Panc1 (cell line): ENCODE measurements at regions not wholly inside any gene's neighbourhood (a gene's known extent, or its start where the extent isn't known, plus 50 kb on each side); places are given as distances from the start of the nearest gene placed in this dataset.

ENCODE experiments used
- ATAC-seq: fragments of 200-7000 bp; cut with Tn5 transposase; 2 replicates; pipeline ENCODE4 v1.9.1; 2020; ENCODE audit warnings: mild to moderate bottlenecking, moderate library complexity
- BruUV-seq: library from RNA; stranded (reverse); fragments of 400-500 nt; replicated peaks from 2 replicates; lab custom pipeline; 2021; lab: Mats Ljungman, UMichigan
- CTCF ChIA-PET: fragments of 300-600 bp; sonication (Branson Sonifier 250); formaldehyde crosslinking; loops from one replicate; lab custom pipeline; 2022; ENCODE audit warnings: antibody characterized with exemption; lab: Charles Lee
- POLR2A ChIA-PET: fragments of 300-600 bp; sonication (Branson Sonifier 250); formaldehyde crosslinking; loops from one replicate; lab custom pipeline; 2022; ENCODE audit warnings: antibody characterized with exemption; lab: Charles Lee
- DNase-seq: peaks from one replicate; pipeline ENCODE4 v3.0.0-alpha.2; 2010; ENCODE audit warnings: low read depth, low spot score
- H3K27ac ChIP-seq: 2 replicates; pipeline ENCODE4 v1.5.1; 2011; ENCODE audit warnings: mild to moderate bottlenecking, low read length, inconsistent platforms
- H3K27me3 ChIP-seq: fragments of 200-500 bp; sonication (Bioruptor generic); 2 replicates; pipeline ENCODE4 v1.6.0; 2014; ENCODE audit warnings: low read length, inconsistent platforms; ENCODE audit not compliant: control insufficient read depth, insufficient read depth
- H3K36me3 ChIP-seq: fragments of 200-500 bp; sonication (Bioruptor generic); 2 replicates; pipeline ENCODE4 v1.5.1; 2014; ENCODE audit warnings: inconsistent platforms, mild to moderate bottlenecking, low read length, moderate library complexity; ENCODE audit not compliant: control insufficient read depth, insufficient read depth
- H3K4me1 ChIP-seq: 2 replicates; pipeline ENCODE4 v1.5.1; 2011; ENCODE audit warnings: inconsistent platforms, mild to moderate bottlenecking, low read length, moderate library complexity; ENCODE audit not compliant: control insufficient read depth, insufficient read depth
- H3K4me3 ChIP-seq, 2 experiments: 2 replicates each; pipeline ENCODE4 v1.5.1; 2011 to 2012; ENCODE audit warnings: low read depth in 2 of 2, low read length in 2 of 2, mild to moderate bottlenecking in 2 of 2, inconsistent platforms in 1 of 2, moderate library complexity in 1 of 2
- H3K9me3 ChIP-seq: fragments of 200-500 bp; sonication (Bioruptor generic); 2 replicates; pipeline ENCODE4 v1.5.1; 2014; ENCODE audit warnings: low read depth, mild to moderate bottlenecking, inconsistent platforms, low read length, moderate library complexity; ENCODE audit not compliant: control insufficient read depth, insufficient read depth
- POLR2AphosphoS5 ChIP-seq: IDR thresholded peaks from 2 replicates; pipeline ENCODE4 v1.6.1; 2012; ENCODE audit warnings: mild to moderate bottlenecking, low read depth, low read length, moderate library complexity
- SIN3A ChIP-seq: IDR thresholded peaks from 2 replicates; pipeline ENCODE4 v1.6.1; 2012; ENCODE audit warnings: low read depth, mild to moderate bottlenecking, low read length, moderate library complexity, borderline replicate concordance; ENCODE audit not compliant: insufficient read depth
- TCF7L2 ChIP-seq: IDR thresholded peaks from 2 replicates; pipeline ENCODE4 v1.6.1; 2011; ENCODE audit warnings: mild to moderate bottlenecking, low read depth, low read length, inconsistent platforms
- in situ Hi-C: cut with HindIII; loops from 2 replicates; pipeline ENCODE4 v1.10.0; 2016; ENCODE audit warnings: low sequenced_read_pairs, low pct_unique_long_range_greater_than_20kb
- intact Hi-C: fragments of 100-400 bp; cut with micrococcal nuclease; formaldehyde crosslinking; loops from one replicate; pipeline ENCODE4 v1.10.0; 2022; ENCODE audit not compliant: unreplicated experiment
- TF ChIP-seq, protein P1 (sequence below): fragments of 450-650 bp; IDR thresholded peaks from 2 replicates; pipeline ENCODE4 v1.5.1; 2017; ENCODE audit warnings: mild to moderate bottlenecking
- TF ChIP-seq, protein P2 (sequence below), 2 experiments: IDR thresholded peaks; 2 replicates each; pipeline ENCODE4 v1.6.1; 2011 to 2012; ENCODE audit warnings: low read depth in 2 of 2, control low read depth in 1 of 2, low read length in 1 of 2, mild to moderate bottlenecking in 1 of 2, moderate library complexity in 1 of 2; ENCODE audit not compliant: insufficient read depth in 1 of 2

DNA sequence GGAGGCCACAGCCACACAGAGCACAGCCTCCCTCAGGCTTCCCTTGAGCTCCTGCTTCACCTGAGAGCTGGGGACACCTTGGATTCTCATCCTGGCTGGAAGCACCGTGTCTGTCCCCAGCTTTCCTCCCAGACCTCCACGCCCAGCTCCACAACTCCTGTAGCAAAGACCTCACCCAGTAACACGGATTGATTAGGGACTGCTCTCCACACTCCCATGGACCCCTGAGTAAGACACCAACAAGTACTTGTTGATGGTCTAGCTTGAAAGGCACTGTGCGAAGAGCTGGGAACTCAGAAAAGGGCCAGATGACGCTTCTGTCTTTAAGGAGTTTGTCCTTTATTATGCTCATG, 109.6 kb downstream of the DLL1 start:
- BruUV-seq, result no TSS peak
- ChIA-PET CTCF (no interaction called here), POLR2A (no interaction called here)
- Histone ChIP-seq H3K27me3 (no peaks in the 10 kb centered on the region), H3K4me3 (no peak overlapping the region), H3K36me3 (no peaks in the 10 kb centered on the region), H3K4me1 (peaks cover 18% of the 10 kb centered on the region), H3K9me3 (no peaks in the 10 kb centered on the region), H3K27ac (no peak overlapping the region)
- in situ Hi-C loops (no loop called here), intact Hi-C loops (no loop called here)
- DNase-seq, result no peak
- ATAC-seq, result no peak
- TF ChIP-seq TCF7L2 (no peak), SIN3A (no peak), POLR2AphosphoS5 (no peak)
- TF ChIP-seq, protein P1, sequence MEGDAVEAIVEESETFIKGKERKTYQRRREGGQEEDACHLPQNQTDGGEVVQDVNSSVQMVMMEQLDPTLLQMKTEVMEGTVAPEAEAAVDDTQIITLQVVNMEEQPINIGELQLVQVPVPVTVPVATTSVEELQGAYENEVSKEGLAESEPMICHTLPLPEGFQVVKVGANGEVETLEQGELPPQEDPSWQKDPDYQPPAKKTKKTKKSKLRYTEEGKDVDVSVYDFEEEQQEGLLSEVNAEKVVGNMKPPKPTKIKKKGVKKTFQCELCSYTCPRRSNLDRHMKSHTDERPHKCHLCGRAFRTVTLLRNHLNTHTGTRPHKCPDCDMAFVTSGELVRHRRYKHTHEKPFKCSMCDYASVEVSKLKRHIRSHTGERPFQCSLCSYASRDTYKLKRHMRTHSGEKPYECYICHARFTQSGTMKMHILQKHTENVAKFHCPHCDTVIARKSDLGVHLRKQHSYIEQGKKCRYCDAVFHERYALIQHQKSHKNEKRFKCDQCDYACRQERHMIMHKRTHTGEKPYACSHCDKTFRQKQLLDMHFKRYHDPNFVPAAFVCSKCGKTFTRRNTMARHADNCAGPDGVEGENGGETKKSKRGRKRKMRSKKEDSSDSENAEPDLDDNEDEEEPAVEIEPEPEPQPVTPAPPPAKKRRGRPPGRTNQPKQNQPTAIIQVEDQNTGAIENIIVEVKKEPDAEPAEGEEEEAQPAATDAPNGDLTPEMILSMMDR, result no peak
- TF ChIP-seq, protein P2, sequence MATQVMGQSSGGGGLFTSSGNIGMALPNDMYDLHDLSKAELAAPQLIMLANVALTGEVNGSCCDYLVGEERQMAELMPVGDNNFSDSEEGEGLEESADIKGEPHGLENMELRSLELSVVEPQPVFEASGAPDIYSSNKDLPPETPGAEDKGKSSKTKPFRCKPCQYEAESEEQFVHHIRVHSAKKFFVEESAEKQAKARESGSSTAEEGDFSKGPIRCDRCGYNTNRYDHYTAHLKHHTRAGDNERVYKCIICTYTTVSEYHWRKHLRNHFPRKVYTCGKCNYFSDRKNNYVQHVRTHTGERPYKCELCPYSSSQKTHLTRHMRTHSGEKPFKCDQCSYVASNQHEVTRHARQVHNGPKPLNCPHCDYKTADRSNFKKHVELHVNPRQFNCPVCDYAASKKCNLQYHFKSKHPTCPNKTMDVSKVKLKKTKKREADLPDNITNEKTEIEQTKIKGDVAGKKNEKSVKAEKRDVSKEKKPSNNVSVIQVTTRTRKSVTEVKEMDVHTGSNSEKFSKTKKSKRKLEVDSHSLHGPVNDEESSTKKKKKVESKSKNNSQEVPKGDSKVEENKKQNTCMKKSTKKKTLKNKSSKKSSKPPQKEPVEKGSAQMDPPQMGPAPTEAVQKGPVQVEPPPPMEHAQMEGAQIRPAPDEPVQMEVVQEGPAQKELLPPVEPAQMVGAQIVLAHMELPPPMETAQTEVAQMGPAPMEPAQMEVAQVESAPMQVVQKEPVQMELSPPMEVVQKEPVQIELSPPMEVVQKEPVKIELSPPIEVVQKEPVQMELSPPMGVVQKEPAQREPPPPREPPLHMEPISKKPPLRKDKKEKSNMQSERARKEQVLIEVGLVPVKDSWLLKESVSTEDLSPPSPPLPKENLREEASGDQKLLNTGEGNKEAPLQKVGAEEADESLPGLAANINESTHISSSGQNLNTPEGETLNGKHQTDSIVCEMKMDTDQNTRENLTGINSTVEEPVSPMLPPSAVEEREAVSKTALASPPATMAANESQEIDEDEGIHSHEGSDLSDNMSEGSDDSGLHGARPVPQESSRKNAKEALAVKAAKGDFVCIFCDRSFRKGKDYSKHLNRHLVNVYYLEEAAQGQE (IDR thresholded peaks at IDR 0.05; ENCODE audit: insufficient read depth in 1 of 2, low read depth in 2 of 2, low read length in 1 of 2), result no peak

DNA sequence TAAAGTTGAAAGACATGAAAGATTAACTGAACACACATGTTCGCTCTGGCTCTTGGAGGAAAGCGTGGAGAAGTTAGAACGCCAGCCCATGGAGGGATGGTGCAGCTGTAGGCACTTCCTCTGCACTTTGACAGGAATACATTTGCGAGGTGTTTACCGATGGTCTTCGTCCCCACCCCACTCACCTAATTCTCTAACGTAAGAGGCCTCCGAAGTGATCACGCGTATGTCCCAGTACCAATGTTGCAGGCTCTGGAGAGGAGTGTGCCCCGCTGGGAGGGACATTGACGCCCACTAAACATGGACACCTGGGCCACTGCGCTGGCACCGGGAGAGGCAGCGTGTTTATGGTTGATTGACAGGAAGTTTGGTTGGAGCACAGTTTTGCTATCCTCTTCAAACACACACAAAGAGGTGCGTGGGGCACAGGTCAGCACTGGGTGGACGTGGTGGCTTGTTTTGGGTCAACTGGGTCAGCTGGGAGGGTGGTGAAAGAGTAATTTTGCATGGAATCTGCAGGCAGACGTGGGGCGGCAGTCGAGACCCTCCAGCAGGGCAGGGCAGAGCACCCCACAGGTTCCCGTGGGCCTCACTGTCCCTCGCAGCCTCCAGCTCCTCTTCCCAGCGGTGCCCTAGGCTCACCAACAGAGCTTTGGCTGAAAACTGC, 110.1 kb downstream of the DLL1 start:
- H3K4me3 ChIP-seq, result no peak overlapping the region
- intact Hi-C loops, result no loop called here
- BruUV-seq, result no TSS peak
- H3K27ac ChIP-seq, result no peak overlapping the region
- no peaks in the 10 kb centered on the region for H3K36me3 ChIP-seq
- CTCF ChIA-PET, result no interaction called here
- DNase-seq (no peak), ATAC-seq (no peak)
- TF ChIP-seq SIN3A, result no peak
- TF ChIP-seq, protein P2 (IDR thresholded peaks at IDR 0.05; ENCODE audit: insufficient read depth in 1 of 2, low read depth in 2 of 2, low read length in 1 of 2), result no peak
- TF ChIP-seq, protein P1, result no peak
- TF ChIP-seq POLR2AphosphoS5, result no peak
- no peak for TF ChIP-seq TCF7L2
- POLR2A ChIA-PET, result no interaction called here
- H3K27me3 ChIP-seq, result no peaks in the 10 kb centered on the region
- H3K4me1 ChIP-seq, result peaks cover 18% of the 10 kb centered on the region
- in situ Hi-C loops, result no loop called here
- H3K9me3 ChIP-seq, result no peaks in the 10 kb centered on the region
